Urothelium cell line (cell line): ENCODE measurements at regions not wholly inside any gene's neighbourhood (a gene's known extent, or its start where the extent isn't known, plus 50 kb on each side); places are given as distances from the start of the nearest gene placed in this dataset.

Experiments
- DNase-seq: peaks from one replicate; pipeline ENCODE4 v3.0.0; 2011; ENCODE audit warnings: low spot score, mixed read lengths
- FAIRE-seq: peaks from 2 replicates; lab custom pipeline; 2011; peaks lifted over from hg19 to GRCh38; lab: Jason Lieb, UNC

- no peak for FAIRE-seq
- no peak for DNase-seq
Observed at GRCh38 chr10:61549861-61550260, 96.7 kb upstream of the TMEM26 start.

GRCh38 chr10:61548364-61548763, 95.2 kb upstream of the TMEM26 start:
- DNase-seq, result no peak
- FAIRE-seq, result no peak

GRCh38 chr10:61547297-61547696, 94.1 kb upstream of the TMEM26 start:
- FAIRE-seq (no peak), DNase-seq (no peak)

- FAIRE-seq (no peak), DNase-seq (no peak)
Observed at GRCh38 chr10:61545170-61545569, 92.0 kb upstream of the TMEM26 start.

- no peak for DNase-seq
- FAIRE-seq, result no peak
Observed at GRCh38 chr10:61543831-61544230, 90.7 kb upstream of the TMEM26 start.

- DNase-seq (no peak), FAIRE-seq (no peak)
Observed at GRCh38 chr10:61542596-61542995, 89.4 kb upstream of the TMEM26 start.

GRCh38 chr10:61541960-61542359, 88.8 kb upstream of the TMEM26 start:
- DNase-seq, result no peak
- no peak for FAIRE-seq

- FAIRE-seq, result no peak
Observed at GRCh38 chr10:61539876-61540275, 86.7 kb upstream of the TMEM26 start.

GRCh38 chr10:61529208-61529607, 76.0 kb upstream of the TMEM26 start:
- no peak for DNase-seq
- FAIRE-seq, result no peak

More at GRCh38 chr10:61539876-61540275, 86.7 kb upstream of the TMEM26 start:
- no peak for DNase-seq

- FAIRE-seq, result no peak
Observed at GRCh38 chr10:61503051-61503450, 49.9 kb upstream of the TMEM26 start.

More at GRCh38 chr10:61503051-61503450, 49.9 kb upstream of the TMEM26 start:
- DNase-seq, result no peak
